HG03469 (cell line): ENCODE measurements at regions not wholly inside any gene's neighbourhood (a gene's known extent, or its start where the extent isn't known, plus 50 kb on each side); places are given as distances from the start of the nearest gene placed in this dataset.
"Not testable (repeated sequence)": the region's sequence is repeated elsewhere in the genome, so short reads cannot be mapped to it uniquely, and the experiment has no call there.

Experiments
- ATAC-seq: cut with Tn5 transposase; IDR thresholded peaks from one replicate; pipeline ENCODE4 v1.9.1; 2021; ENCODE audit warnings: mild to moderate bottlenecking, moderate library complexity, moderate number of reproducible peaks; ENCODE audit not compliant: unreplicated experiment

DNA sequence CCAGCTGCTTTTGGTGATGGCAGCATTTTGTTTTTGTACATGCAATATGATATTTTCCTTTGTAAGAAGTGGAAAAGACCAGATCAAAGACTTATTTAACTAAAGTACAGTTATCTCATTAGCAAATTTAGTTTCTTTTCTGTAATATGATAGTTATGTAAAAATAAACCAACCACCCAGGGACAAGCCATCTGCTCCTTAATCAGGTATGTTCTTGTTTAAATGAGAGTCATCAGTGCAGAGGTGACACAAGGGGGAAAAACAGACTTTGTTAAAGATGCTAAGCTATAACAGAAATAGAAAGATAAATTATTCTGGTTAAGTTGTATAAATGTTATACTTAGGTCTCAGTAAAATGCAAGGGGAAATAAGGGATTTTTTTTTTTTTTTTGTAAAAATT, 805.7 kb upstream of the SEMA6A start:
- ATAC-seq = no peak

DNA sequence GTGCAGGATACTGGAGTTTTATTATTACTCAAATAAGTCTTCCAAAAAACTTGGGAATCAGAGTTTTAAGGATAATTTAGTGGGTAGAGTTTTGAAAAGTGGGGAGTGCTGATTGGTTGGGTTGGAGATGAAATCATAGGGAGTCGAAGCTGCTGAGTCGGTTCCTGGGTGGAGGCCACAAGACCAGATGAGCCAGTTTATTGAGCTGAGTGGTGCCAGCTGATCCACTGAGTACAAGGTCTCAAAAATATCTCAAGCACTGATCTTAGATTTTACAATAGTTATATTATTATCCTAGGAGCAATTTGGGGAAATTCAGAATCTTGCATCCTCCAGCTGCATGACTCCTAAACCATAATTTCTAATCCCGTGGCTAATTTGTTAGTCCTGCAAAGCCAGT, 804.9 kb upstream of the SEMA6A start:
- ATAC-seq = no peak

DNA sequence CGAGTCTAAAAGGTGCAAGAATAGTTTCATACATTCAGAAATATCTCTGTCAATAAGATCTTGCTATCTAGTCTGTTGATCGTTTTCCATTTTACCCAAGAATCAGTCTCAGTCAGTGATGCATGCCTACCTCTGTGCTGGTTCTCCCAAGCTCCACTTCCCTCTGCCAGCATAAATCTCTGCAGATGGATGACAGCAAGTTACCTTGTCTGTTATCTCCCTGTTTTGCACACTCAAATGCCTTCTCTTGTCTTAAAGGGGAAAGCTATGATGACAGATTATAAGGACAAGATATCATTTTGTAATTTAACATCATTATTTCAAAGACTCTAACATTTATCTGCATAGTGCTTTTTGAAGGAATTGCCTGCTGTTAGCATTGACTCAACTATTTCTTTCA, 802.1 kb upstream of the SEMA6A start:
- ATAC-seq = no peak

DNA sequence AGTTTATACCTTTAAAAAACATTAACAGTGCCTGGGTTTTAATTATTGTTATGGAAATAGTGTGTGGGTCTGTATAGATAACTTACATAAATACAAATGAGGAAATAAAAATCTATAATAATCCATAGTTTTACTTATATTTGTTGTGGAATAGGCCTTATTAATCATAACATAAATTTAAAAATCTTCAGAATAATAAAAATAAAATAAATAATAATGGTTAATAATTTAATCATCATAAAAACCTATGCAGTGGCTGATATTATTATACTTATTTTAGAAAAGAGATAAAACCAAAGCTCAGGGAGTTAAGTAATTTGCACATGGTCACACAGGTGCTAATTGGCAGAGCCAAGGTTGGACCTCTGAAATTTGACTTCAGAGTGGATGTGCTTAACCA, 785.3 kb upstream of the SEMA6A start:
- no peak for ATAC-seq

DNA sequence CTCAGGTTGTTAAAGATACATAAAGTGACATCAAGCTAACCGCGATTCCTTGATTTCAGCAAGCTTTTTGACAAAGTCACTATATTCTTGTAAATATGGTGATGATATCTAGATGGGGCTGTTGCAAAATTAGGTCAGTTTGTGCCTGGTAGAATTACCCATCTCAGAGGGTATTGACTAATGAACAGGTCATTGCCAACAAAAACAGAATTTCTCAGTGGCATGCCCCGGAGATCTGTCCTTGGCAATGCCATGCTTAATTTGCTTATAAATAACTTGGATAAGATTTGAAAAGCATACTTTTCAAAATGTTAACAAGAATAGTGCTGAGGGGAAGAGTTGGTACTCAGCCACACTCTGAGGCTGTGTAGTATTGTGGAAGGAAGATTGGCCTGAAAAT, 783.3 kb upstream of the SEMA6A start:
- ATAC-seq = no peak

DNA sequence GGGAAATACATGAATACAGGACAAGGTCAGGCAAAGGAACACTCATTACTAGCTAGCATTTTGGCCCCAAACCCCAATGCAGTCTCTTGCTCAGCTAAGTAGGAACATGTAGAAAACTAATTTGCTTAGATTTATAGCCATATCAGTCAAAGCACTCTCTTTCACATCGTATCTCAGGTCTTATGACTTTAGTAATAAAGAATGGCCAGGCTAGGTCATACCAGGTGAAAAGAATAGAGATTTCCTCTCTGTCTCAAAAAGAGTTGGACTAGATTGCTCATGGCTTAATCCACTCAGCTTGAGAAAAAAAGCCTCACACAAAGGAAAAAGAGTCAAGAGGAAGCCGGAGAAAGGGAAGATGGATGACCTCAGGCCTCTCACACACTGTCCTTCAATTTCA, 772.7 kb upstream of the SEMA6A start:
- ATAC-seq = no peak

DNA sequence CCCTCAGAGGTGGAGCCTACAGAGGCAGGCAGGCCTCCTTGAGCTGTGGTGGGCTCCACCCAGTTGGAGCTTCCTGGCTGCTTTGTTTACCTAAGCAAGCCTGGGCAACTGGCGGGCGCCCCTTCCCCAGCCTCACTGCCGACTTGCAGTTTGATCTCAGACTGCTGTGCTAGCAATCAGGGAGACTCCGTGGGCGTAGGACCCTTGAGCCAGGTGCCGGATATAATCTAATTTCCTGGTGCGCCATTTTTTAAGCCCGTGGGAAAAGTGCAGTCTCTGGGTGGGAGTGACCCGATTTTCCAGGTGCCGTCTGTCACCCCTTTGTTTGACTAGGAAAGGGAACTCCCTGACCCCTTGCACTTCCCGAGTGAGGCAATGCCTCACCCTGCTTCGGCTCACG, 769.1 kb upstream of the SEMA6A start:
- ATAC-seq = not testable (repeated sequence)

DNA sequence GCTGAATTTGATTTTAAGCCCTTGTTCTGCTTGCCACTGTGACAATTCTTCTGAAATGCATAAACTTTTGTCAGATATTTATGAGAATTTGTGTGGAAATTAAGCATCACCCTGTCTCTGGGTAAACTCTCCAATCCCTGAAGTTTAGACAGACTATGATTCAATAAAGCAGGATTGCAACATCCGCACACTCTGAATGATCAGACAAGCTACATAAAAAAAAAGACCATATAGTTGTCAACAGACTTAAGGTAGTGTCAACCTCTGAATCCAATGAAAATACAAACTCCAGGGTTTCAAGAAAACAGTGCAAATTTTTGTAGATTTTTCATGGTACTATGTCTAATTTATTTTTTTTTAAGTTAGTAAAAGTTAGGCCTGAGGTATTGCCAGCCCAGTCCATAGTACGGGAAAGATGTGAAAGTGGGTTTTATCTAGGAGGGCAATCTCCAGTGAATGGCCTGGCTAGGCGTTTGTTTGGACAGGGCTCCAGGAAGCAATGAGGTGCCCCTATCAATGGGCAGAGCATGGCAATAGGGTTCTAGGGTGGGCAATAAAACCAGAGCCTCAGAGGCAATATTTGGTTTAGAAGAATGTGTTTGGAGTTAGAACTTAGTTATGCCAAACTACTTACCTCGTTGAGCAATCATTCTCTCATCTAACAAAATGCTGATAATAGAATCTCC, 762.6 kb upstream of the SEMA6A start:
- no peak for ATAC-seq

DNA sequence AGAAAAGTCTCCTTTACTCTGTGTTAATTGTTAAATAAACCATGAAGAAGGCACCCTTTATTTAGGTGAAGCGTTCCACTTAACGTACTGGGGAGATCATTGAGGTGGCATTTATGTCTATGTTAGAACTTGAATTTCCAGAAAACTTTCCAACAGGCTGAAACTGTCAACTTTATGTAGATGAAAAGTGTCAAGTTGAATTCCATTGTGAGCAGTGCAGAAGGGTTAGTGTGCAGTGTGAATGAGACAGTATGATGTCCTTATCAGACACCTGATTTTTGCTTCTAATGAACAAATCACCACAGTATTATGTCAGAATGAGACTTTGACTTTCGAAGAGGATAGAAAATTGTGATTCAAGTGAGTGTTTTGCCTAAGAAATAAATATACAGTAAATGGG, 761.6 kb upstream of the SEMA6A start:
- ATAC-seq = no peak

DNA sequence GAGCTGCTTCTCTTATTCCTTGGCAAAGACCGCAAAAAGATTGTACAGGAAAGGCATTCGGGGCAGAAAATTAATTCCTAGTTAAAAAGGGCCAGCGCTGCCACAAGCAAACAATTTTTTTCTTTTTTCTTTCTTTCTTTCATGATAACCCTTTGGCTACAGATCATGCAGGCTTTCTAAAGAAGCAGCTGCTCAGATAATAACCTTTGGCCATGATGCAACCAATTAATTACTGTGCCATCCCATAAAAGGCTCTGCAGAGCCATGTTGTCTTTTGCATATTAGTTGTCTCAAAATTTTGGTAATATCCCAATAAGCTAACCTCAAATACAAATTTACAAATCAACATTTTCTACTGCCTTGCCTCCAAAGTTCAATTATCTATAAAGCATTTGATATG, 758.4 kb upstream of the SEMA6A start:
- no peak for ATAC-seq

DNA sequence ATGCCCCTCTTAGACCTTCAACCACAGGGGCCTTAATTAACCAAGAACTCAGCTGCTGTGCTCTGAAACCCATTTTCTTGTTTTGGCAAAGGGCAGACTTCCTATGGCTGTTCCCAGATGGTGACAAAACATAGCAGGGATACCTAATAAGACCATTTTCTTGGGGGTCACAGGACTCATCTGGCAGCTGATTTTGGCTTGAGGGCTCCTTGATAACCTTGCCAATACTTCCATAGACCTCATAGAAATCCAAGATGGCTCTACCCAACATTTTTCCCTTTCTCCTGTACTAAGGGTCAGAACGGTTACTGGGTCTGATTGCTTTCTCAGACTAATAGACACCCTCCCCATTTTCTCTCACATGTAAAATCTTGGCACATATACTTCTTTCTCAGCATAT, 757.7 kb upstream of the SEMA6A start:
- no peak for ATAC-seq

DNA sequence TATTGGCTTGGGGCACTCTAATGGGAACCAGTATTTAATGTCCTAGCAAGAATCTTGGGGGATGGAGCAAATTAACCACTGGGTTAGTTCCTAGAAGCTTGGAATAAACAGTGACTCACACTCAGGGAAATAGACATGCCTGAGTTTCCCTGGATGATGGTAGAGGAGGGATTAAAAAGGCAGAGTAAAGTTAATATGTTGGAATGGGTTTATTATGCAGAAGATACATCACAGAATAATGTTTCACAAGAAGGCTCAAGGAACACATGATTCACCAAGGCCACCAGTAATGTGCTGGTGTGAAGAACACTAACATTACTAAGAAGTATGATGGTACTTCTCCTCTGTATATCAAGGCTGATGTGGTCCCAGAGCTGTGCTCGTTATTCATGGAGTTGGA, 752.9 kb upstream of the SEMA6A start:
- ATAC-seq = no peak

DNA sequence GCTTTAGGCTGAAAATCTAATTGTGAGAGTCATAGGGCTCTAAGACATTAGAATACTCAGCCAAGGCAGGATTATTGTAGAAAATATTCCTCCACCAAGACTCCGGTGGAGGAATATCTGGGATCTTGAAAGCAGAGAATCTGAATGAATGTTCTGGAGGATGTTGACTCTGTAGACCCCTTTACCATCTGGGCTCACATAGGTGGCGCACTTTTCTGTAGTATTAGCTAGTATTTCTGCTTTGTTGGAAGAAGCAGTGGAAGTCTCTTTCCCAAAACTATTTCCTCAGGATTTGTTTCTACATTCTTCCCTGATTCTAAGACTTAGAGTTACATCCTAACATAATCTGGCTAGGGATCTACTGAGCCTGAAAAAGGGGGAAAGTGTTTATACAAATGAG, 752.4 kb upstream of the SEMA6A start:
- no peak for ATAC-seq

DNA sequence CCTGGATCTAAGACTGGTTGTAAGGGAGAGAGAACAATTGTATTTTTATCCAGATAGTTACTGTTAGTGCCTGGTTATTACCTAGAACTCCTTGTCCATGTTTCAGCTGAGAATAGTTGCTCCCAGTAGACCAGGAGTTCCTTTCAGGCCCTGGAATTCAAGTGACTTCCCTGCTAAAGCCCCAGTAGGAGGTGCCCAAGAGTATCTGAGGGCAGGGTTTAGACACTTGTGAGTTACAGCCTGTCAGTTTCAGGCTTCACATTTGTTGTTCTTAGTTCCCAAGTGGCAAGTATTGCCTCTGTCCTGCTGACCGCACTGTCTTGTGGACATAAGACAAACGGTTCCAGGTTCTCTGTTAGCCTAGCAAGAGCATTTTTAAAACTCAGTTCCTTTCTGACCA, 743.9 kb upstream of the SEMA6A start:
- no peak for ATAC-seq

DNA sequence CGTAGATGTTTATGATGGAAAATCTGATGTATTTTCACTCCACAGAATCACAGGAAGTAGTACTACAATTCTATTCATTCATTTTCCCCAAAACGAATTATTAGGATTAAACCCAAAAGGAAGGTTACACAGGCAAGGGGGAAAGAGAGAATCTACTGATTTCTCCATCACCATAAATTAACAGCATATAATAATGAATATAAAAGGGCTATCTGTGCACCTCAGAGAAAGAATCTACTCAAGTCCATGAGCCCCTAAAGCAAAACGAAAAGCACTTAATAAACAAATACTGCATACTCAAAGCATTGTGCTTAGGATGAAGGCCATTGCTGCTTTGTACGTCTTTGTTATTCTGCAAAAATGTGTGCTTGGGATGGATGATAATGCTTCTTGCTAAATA, 740.5 kb upstream of the SEMA6A start:
- ATAC-seq = no peak

DNA sequence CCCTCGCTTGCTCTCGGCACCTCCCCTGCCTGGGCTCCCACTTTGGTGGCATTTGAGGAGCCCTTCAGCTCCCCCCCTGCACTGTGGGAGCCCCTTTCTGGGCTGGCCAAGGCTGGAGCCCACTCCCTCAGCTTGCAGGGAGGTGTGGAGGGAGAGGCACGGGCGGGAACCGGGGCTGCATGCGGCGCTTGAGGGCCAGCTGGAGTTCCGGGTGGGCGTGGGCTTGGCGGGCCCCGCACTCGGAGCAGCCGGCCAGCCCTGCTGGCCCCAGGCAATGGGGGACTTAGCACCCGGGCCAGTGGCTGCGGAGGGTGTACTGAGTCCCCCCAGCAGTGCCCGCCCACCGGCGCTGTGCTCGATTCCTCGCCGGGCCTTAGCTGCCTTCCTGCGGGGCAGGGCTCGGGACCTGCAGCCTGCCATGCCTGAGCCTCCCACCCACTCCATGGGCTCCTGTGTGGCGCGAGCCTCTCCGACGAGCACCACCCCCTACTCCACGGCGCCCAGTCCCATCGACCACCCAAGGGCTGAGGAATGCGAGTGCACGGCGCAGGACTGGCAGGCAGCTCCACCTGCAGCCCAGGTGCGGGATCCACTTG, 730.0 kb upstream of the SEMA6A start:
- not testable (repeated sequence) for ATAC-seq

DNA sequence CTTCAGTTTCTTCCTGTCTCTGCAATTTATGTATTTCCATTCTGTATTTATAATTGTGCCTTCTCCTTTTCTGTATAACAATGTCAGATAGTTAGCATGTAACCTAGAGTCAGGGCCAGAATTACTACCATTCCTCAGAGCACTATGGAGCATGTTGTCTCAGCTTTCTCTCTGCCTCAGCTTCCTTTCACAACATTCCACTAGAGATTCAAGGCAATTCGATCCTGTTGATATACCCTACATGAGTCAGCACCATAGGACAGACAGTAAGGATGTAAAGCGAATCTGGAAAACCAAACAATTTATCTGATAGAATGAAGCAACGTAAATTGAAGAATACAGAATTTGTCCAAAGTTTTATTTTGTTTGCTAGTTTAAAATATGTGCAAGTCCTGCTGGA, 728.3 kb upstream of the SEMA6A start:
- no peak for ATAC-seq

DNA sequence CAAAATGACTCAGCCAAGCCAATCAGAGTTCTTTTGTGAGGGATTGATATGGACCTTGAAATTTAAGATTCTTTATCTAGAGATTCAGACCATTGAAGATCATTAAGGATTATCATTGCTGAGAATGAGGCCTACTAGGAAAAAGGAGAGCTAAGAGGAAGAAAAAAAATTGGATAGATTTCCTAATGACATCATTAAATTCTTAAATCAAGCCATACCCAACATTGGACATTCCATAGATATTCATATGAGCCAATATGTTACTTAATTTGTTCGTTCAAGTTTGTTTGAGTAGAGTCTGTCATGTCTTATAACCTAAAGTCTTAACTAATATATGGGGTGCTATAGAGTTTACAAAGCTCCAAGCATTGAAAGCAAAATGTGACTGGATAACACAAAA, 727.9 kb upstream of the SEMA6A start:
- no peak for ATAC-seq

DNA sequence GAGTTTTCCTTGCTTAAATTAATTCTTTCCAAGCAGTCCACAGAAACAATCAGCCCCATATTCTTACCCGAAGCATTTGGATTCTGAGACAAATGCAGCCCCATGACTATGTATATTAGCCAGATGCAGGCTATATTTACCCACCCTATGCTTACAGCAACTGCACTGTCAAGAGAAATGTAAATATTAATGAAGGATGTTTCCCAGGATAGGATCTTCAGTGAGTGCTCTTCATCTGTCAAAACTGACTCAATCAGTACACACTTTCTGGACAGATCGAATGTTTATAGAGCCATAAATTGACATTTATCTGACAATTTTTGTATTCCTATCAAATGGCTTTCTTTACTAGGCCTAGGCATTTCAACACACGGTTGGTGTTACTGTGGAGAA, 725.3 kb upstream of the SEMA6A start:
- no peak for ATAC-seq

DNA sequence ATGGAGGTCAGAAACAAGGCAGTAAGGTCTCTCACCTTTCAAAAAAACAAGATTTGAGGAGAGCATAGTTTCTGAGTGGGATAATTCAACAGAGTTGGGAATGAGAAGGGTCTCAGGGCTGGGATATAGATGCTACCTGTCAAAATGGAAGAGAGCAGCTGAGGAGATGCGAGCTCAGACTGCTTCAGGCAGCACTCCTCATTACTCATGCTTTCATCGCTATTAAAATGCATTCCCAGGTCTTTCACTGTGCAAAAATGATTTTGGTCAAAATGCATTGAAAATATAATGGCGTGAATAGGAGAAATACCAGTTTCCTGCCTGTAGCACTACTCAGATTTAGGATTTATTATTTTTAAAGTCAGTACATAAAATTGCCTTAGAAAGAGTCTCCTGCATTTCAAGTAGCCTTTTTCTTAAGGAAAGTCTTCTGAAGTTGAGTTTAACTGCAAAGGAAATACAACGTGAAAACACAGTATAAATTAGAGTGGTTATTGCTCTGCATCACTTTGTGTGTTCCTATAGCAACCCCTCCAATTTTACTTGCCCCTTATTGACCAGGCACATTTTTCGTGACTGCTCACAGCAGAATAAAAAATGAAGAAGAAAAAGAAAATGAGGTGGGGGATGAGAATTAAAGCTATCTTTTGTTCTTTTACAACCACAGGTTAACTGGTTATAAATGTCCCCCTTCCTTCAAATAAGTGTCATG, 724.8 kb upstream of the SEMA6A start:
- no peak for ATAC-seq

DNA sequence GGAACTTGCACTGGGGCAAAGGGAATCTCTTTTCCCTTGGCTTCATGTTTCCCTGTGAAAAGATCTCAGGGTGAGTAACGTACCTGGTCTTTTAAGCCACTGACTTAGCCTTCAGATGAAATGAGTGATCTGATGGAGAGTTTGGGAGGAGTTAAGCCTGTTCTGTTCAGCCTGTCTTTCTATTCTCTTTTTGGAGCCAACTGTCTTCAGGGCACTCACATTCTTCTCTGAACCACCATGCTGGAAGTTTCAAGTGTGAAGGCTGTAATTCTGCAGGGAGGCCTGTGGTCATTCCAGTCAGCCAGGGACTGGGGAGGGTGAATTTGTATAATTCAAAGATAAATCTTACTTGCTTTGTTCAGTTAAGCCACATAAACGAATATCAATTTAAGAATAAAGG, 722.2 kb upstream of the SEMA6A start:
- ATAC-seq = no peak

DNA sequence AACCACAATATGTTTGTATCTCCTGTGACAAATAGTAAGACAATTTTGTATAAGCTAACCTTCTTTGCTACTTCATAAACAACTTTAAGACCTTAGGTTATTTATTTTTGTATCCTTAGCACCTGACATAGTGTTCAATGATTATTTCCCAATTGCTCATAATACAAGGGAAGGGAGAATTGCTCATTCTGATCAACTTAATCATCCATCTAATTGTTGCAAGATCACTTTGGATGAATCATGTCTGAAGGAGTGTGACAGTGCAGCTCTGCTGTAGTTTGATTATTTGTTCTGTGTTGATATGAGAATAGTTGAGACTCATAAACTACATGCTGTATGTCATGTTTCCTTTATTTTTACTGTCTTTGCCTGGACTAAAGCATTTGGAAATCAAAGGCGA, 721.3 kb upstream of the SEMA6A start:
- no peak for ATAC-seq

DNA sequence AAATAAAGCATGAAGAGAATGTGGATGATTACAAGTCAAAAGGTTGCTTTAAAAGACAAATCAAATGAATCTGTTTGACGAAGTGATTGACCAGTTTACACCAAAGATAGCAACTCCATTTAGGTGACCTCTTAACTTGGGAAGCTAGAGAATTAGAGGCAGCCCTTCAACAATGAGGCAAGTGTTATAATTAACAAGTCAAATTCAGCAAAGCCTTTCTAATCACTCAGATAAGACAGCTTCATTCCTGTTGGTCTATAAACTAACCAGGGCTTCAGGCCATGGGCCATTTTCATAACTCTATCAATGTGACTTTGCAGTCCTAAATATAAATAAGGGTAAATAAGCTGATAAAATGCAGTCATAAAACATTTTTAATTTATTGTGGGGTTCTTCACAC, 712.2 kb upstream of the SEMA6A start:
- ATAC-seq = no peak
